ENCODE measurements at regions not wholly inside any gene's neighbourhood (a gene's known extent, or its start where the extent isn't known, plus 50 kb on each side); places are given as distances from the start of the nearest gene placed in this dataset.

DNA sequence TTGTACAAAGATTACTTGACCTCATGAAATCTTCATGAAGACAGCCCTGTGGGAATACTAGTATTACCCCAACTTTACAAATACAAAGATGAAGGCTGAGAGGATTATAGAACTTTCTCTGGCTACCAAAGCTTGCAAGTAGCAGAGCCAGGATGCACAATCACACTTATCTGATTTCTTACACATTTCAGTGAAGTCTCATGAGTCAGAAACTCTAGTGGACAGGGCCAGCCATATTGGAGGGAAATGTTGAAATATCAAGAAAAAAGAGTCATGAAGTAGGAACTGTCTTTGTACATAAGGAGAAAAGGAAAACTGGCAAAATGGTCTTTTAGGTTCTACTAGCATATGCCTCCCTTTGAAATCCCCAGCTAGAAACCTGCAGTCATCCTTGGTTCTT is 369.6 kb upstream of the WWC1 start (continued):
- no peak for TF ChIP-seq SP1 (IDR thresholded peaks at IDR 0.05; ENCODE audit: low read depth, low read length)

DNA sequence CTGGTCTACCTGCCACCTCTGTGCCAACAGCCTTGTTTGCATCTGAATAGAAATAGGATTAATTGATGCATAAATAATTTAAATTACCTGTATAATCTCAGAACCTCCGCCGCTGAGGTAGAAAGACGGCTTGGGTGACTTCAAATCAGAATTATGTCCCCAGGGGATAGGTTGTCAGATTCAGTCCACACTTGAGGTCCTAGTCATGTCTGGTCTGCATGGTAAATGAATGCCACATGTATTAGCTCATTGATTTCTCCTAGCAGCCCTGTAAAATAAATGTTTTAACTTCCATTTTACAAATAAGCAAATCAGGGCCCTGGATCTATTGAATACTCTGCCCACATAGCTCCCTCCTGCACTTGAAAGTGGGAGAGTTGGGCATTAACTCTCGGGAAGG is 368.0 kb upstream of the WWC1 start:
- SMC1A ChIA-PET (ENCODE audit: uncharacterized antibody, unreplicated experiment) = no interaction called here
- H3K27me3 ChIP-seq (replicated peaks in 1 of 2; ENCODE audit: control insufficient read depth in 2 of 2, insufficient read depth in 2 of 2, low read length in 1 of 2) = no peaks in the 10 kb centered on the region; a peak in 1 of 4 replicates
- H2AFZ ChIP-seq (ENCODE audit: control insufficient read depth, low read depth, low read length) = no peak overlapping the region
- no peaks in the 10 kb centered on the region for H4K20me1 ChIP-seq (ENCODE audit: control insufficient read depth, insufficient read depth)
- H3K36me3 ChIP-seq (ENCODE audit: control insufficient read depth in 2 of 2, insufficient read depth in 2 of 2, low read length in 1 of 2) = no peaks in the 10 kb centered on the region
- no peak overlapping the region for H3K9ac ChIP-seq (ENCODE audit: control insufficient read depth, insufficient read depth, low read length)
- TF ChIP-seq JUND (IDR thresholded peaks at IDR 0.05; ENCODE audit: low read depth, low read length) (no peak), CBX5 (IDR thresholded peaks at IDR 0.05; ENCODE audit: low read depth) (no peak), RCOR1 (conservative IDR thresholded peaks at IDR 0.05; ENCODE audit: low read depth, low read length) (no peak), NKRF (conservative IDR thresholded peaks at IDR 0.05) (no peak), MYC (IDR thresholded peaks at IDR 0.05; ENCODE audit: insufficient read depth, insufficient read length, insufficient replicate concordance, low read length, severe bottlenecking) (no peak), BCL3 (IDR thresholded peaks at IDR 0.05; ENCODE audit: borderline replicate concordance, insufficient read depth, low read depth, low read length, poor library complexity, severe bottlenecking) (no peak)
- 27% methylated on average over 4 of the region's 4 CpGs for WGBS (ENCODE audit: insufficient coverage, insufficient replicate concordance, low lambda C conversion rate, missing lambda C conversion rate)
- ATAC-seq (no peak), DNase-seq (ENCODE audit: low read depth, low spot score) (no peak), FAIRE-seq (no peak)
- CTCF ChIA-PET = interaction anchor here (1.9 kb wide), 1 partner anchor 201 kb away, joined by 7 read pairs; no protein-coding TSS in a partner anchor
- H3K4me1 ChIP-seq (ENCODE audit: control insufficient read depth, insufficient read depth, low read length) = no peaks in the 10 kb centered on the region
- intact Hi-C loops (cut with micrococcal nuclease; ENCODE audit: unreplicated experiment) = no loop called here
- no peak overlapping the region for H3K4me2 ChIP-seq (ENCODE audit: control insufficient read depth, insufficient read depth)
- H3K4me3 ChIP-seq = no peak overlapping the region
- no peak overlapping the region for H3K27ac ChIP-seq (ENCODE audit: control insufficient read depth, insufficient read depth)
- POLR2A ChIA-PET = no interaction called here
- no peaks in the 10 kb centered on the region for H3K9me3 ChIP-seq (replicated peaks; ENCODE audit: control insufficient read depth, insufficient read depth, low read length)
- no peaks in the 10 kb centered on the region for H3K79me2 ChIP-seq (ENCODE audit: control insufficient read depth, insufficient read depth, low read length)
- BruUV-seq (replicated peaks) = no TSS peak
- RAD21 ChIA-PET (ENCODE audit: unreplicated experiment) = no interaction called here
- in situ Hi-C loops (cut with MboI) = no loop called here

All from GM12878 (cell line).